ENCODE measurements at regions not wholly inside any gene's neighbourhood (a gene's known extent, or its start where the extent isn't known, plus 50 kb on each side); places are given as distances from the start of the nearest gene placed in this dataset.

- Histone ChIP-seq H3K9me3 (no peaks in the 10 kb centered on the region), H3K4me1 (no peaks in the 10 kb centered on the region), H3K27ac (no peak overlapping the region), H3K4me3 (no peak overlapping the region), H3K4me2 (no peak overlapping the region)
- 41% methylated on average over 3 of the region's 3 CpGs for WGBS (ENCODE audit: missing lambda C conversion rate)
- ATAC-seq (no peak), FAIRE-seq (no peak), DNase-seq (ENCODE audit: low read depth in 1 of 2, low spot score in 1 of 2) (no peak)
- POLR2A ChIA-PET: no interaction called here
- CTCF ChIA-PET: no interaction called here
- no peak for TF ChIP-seq BCL3 (IDR thresholded peaks at IDR 0.05)
- TF ChIP-seq JUNB (IDR thresholded peaks at IDR 0.05): no peak
- no peak for TF ChIP-seq SMC3 (IDR thresholded peaks at IDR 0.05)
- TF ChIP-seq FOSB (CRISPR knock-in tag; IDR thresholded peaks at IDR 0.05): no peak
- no peak for TF ChIP-seq HOXB5 (CRISPR knock-in tag; IDR thresholded peaks at IDR 0.05)
- TF ChIP-seq NPAS2 (CRISPR knock-in tag; IDR thresholded peaks at IDR 0.05; ENCODE audit: borderline replicate concordance): no peak
- TF ChIP-seq RCOR1 (IDR thresholded peaks at IDR 0.05; ENCODE audit: low read depth, low read length): no peak
- no peak for TF ChIP-seq CBX2 (IDR thresholded peaks at IDR 0.05; ENCODE audit: borderline replicate concordance, low read depth)
- no peak for TF ChIP-seq ESRRA (IDR thresholded peaks at IDR 0.05; ENCODE audit: borderline replicate concordance, low read length)
- no peak for TF ChIP-seq TFCP2L1 (CRISPR knock-in tag; IDR thresholded peaks at IDR 0.05)
Observed at GRCh38 chr1:195481293-195481692, 1126.9 kb downstream of the KCNT2 start.

DNA sequence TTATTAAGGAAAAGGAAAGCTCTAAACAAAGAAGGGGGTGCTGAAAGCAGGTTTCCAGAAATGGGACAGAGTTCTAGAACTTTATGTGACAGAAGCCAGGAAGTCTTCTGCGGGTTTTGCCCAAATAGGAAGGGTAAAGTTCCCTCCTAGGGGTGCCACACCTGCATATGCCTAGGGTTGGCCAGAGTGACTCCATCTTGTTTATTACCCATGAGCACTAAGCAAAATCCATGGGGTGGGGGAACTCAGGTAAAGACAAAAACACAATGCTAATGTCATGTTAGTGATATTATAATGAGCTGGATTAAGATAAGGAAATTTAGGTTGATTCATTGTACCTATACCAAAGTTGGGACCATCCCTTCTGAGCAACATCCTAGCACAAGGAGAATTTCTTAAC, 1132.7 kb downstream of the KCNT2 start:
- Histone ChIP-seq H3K4me1 (no peaks in the 10 kb centered on the region), H3K4me3 (no peak overlapping the region), H3K27ac (no peak overlapping the region), H3K4me2 (no peak overlapping the region), H3K9me3 (no peaks in the 10 kb centered on the region)
- ATAC-seq: no peak
- 5% methylated on average over 1 of the region's 1 CpG for WGBS (ENCODE audit: missing lambda C conversion rate)
- CTCF ChIA-PET: no interaction called here
- POLR2A ChIA-PET: no interaction called here
- no peak for TF ChIP-seq CHD2 (IDR thresholded peaks at IDR 0.05; ENCODE audit: low read length, partially characterized antibody)
- TF ChIP-seq FOXS1 (CRISPR knock-in tag; IDR thresholded peaks at IDR 0.05): no peak
- TF ChIP-seq GATA3 (IDR thresholded peaks at IDR 0.05; ENCODE audit: borderline replicate concordance): no peak
- TF ChIP-seq, protein P1, sequence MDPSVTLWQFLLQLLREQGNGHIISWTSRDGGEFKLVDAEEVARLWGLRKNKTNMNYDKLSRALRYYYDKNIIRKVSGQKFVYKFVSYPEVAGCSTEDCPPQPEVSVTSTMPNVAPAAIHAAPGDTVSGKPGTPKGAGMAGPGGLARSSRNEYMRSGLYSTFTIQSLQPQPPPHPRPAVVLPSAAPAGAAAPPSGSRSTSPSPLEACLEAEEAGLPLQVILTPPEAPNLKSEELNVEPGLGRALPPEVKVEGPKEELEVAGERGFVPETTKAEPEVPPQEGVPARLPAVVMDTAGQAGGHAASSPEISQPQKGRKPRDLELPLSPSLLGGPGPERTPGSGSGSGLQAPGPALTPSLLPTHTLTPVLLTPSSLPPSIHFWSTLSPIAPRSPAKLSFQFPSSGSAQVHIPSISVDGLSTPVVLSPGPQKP (IDR thresholded peaks at IDR 0.05; ENCODE audit: low read depth, low read length): no peak
- TF ChIP-seq ZSCAN20 (CRISPR knock-in tag; IDR thresholded peaks at IDR 0.05): no peak
- TF ChIP-seq POLR2AphosphoS2 (conservative IDR thresholded peaks at IDR 0.05; ENCODE audit: low read length): no peak
- no peak for TF ChIP-seq EP300 (IDR thresholded peaks at IDR 0.05)
- no peak for TF ChIP-seq ZFP36 (IDR thresholded peaks at IDR 0.05; ENCODE audit: borderline replicate concordance, partially characterized antibody)
- TF ChIP-seq BHLHE40 (IDR thresholded peaks at IDR 0.05; ENCODE audit: low read depth, low read length): no peak
- no peak for TF ChIP-seq E2F6 (IDR thresholded peaks at IDR 0.05; ENCODE audit: borderline replicate concordance, low read depth)
- no peak for TF ChIP-seq SMC3 (IDR thresholded peaks at IDR 0.05)
- TF ChIP-seq TP53 (CRISPR knock-in tag; IDR thresholded peaks at IDR 0.05): no peak
- no peak for TF ChIP-seq HDAC2 (IDR thresholded peaks at IDR 0.05)
- TF ChIP-seq TFCP2L1 (CRISPR knock-in tag; IDR thresholded peaks at IDR 0.05): no peak
- TF ChIP-seq RFX5 (IDR thresholded peaks at IDR 0.05): no peak
- TF ChIP-seq RCOR1 (IDR thresholded peaks at IDR 0.05; ENCODE audit: low read depth, low read length): no peak
- no peak for TF ChIP-seq ATOH8 (CRISPR knock-in tag; IDR thresholded peaks at IDR 0.05; ENCODE audit: low read depth)
- no peak for TF ChIP-seq JUN (IDR thresholded peaks at IDR 0.05)
- TF ChIP-seq, protein P2, sequence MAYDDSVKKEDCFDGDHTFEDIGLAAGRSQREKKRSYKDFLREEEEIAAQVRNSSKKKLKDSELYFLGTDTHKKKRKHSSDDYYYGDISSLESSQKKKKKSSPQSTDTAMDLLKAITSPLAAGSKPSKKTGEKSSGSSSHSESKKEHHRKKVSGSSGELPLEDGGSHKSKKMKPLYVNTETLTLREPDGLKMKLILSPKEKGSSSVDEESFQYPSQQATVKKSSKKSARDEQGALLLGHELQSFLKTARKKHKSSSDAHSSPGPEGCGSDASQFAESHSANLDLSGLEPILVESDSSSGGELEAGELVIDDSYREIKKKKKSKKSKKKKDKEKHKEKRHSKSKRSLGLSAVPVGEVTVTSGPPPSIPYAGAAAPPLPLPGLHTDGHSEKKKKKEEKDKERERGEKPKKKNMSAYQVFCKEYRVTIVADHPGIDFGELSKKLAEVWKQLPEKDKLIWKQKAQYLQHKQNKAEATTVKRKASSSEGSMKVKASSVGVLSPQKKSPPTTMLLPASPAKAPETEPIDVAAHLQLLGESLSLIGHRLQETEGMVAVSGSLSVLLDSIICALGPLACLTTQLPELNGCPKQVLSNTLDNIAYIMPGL (CRISPR knock-in tag; IDR thresholded peaks at IDR 0.05; ENCODE audit: borderline replicate concordance): no peak
- DNase-seq (ENCODE audit: low read depth in 1 of 2, low spot score in 1 of 2): no peak
- no peak for FAIRE-seq

Data from A549 (cell line).